SK-N-MC (cell line): ENCODE measurements at regions not wholly inside any gene's neighbourhood (a gene's known extent, or its start where the extent isn't known, plus 50 kb on each side); places are given as distances from the start of the nearest gene placed in this dataset.
"Not testable (repeated sequence)": the region's sequence is repeated elsewhere in the genome, so short reads cannot be mapped to it uniquely, and the experiment has no call there.

ENCODE experiments used
- DNase-seq: peaks from one replicate; pipeline ENCODE4 v3.0.0-alpha.2; 2011; ENCODE audit warnings: low read depth, low spot score
- H3K27ac ChIP-seq: fragments of 200-600 bp; sonication (generic); 2 replicates; pipeline ENCODE4 v1.5.1; 2016; ENCODE audit warnings: mixed run types
- H3K36me3 ChIP-seq: fragments of 200-600 bp; sonication (generic); 2 replicates; pipeline ENCODE4 v1.6.1; 2017; ENCODE audit warnings: antibody characterized with exemption, low read length, mixed read lengths; ENCODE audit not compliant: insufficient read depth
- H3K4me3 ChIP-seq: fragments of 200-600 bp; sonication (generic); 2 replicates; pipeline ENCODE4 v1.5.1; 2016
- H3K9ac ChIP-seq: fragments of 200-600 bp; sonication (generic); 2 replicates; pipeline ENCODE4 v1.8.0; 2017; ENCODE audit warnings: mixed run types, mixed read lengths; ENCODE audit not compliant: insufficient read length
- H3K9me3 ChIP-seq: fragments of 200-600 bp; sonication (generic); 2 replicates; pipeline ENCODE4 v1.6.1; 2017; ENCODE audit warnings: low read depth, mild to moderate bottlenecking, antibody characterized with exemption, low read length, moderate library complexity, mixed read lengths
- EZH2 ChIP-seq: fragments of 200-600 bp; sonication (generic); IDR thresholded peaks from one replicate; pipeline ENCODE4 v1.6.1; 2017; ENCODE audit warnings: antibody characterized with exemption
- FOXP2 ChIP-seq: optimal IDR thresholded peaks from 2 replicates; pipeline ENCODE3; 2011; ENCODE audit warnings: mild to moderate bottlenecking, moderate library complexity; ENCODE audit not compliant: insufficient read depth; ENCODE audit errors: extremely low read length, control extremely low read depth
- POLR2AphosphoS5 ChIP-seq: IDR thresholded peaks from 2 replicates; pipeline ENCODE4 v1.6.1; 2012; ENCODE audit warnings: mild to moderate bottlenecking, low read depth, low read length, borderline replicate concordance

DNA sequence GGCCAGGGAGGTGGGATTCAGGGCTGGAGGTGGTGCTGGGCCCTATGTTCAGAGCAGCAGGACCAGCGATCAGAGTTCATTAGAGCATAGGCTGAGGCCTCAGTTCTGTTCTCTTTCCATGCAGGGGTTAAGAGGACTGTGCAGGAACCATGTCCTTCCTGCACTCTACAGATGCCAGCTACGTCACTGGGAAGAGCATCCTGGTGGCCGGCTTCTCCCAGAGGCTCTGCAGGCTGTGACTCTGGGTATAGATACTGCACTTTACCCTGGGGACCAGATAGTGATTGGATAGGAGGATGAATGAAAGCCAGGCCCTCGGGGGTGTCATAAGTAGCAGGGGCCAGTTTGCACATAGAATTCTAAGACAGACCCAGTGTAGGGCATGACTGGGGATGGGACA, 92.6 kb downstream of the DHRS2 start:
- Histone ChIP-seq H3K36me3 (no peaks in the 10 kb centered on the region), H3K27ac (no peak overlapping the region), H3K9ac (no peak overlapping the region), H3K4me3 (no peak overlapping the region), H3K9me3 (no peaks in the 10 kb centered on the region)
- TF ChIP-seq FOXP2 (no peak), POLR2AphosphoS5 (no peak), EZH2 (no peak)
- DNase-seq: no peak

DNA sequence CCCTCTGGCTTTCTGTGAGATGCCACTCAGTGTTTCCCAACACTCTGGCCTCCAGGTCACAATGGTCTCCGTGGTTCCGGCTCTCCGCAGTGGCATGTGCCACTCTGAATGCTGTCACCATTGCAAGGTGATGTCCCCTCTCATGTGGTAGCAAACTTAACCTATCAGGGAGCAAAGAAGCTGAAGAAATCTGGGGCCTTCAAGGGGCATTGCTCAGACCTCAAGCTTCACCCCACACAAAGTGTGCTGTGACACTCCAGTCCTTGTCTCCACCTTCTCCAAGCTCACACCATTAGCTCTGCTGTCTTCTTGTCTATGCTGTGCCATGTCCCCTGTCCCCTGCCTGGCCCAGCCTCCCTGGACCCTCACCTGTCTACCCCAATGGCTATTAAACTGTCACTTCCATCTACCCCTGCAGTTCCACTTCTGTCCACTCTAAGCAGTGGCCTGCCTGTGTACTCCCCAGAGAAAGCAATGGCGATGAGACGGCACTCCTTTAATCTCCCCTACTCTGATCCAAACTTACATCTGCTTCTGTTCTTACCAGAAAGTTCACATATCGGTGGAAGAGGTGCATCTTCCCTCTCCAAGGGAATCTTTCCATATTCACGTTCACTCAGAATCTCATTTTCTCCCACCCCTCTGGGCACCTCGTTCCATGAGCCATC, 93.7 kb downstream of the DHRS2 start:
- TF ChIP-seq FOXP2: no peak
- Histone ChIP-seq H3K27ac (no peak overlapping the region), H3K9ac (no peak overlapping the region), H3K36me3 (no peaks in the 10 kb centered on the region), H3K9me3 (no peaks in the 10 kb centered on the region), H3K4me3 (no peak overlapping the region)
- DNase-seq: no peak

DNA sequence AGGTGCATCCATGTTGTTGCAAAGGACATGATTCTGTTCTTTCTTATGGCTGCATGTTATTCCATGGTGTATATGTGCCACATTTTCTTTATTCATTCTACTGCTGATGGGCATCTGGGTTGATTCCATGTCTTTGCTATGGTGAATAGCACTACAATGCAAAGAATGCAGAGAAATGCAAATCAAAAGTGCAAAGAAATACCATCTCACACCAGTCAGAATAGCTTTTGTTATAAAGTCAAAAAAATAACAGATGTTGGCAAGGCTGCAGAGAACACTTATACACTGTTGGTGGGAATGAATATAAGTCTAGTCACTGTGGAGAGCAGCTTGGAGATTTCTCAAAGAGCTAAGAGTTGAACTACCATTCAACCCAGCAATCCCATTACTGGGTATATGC, 99.2 kb downstream of the DHRS2 start:
- Histone ChIP-seq H3K36me3 (no peaks in the 10 kb centered on the region), H3K4me3 (no peak overlapping the region), H3K9me3 (no peaks in the 10 kb centered on the region), H3K9ac (no peak overlapping the region), H3K27ac (no peak overlapping the region)
- no peak for TF ChIP-seq POLR2AphosphoS5
- no peak for TF ChIP-seq FOXP2
- TF ChIP-seq EZH2: no peak
- DNase-seq: no peak

DNA sequence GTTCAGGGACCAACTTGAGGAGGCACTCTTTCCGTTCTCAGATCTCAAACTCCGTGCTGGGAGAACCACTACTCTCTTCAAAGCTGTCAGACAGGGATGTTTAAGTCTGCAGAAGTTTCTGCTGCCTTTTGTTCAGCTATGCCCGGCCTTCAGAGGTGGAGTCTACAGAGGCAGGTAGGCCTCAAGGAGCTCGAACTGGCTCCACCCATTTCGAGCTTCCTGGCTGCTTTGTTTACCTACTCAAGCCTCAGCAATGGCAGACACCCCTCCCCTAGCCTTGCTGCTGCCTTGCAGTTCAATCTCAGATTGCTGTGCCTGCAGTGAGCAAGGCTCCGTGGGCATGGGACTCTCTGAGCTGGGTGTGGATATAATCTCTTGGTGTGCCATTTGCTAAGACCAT, 108.2 kb downstream of the DHRS2 start:
- H3K36me3 ChIP-seq, H3K9ac ChIP-seq, DNase-seq, H3K9me3 ChIP-seq, H3K27ac ChIP-seq, H3K4me3 ChIP-seq: not testable (repeated sequence)

DNA sequence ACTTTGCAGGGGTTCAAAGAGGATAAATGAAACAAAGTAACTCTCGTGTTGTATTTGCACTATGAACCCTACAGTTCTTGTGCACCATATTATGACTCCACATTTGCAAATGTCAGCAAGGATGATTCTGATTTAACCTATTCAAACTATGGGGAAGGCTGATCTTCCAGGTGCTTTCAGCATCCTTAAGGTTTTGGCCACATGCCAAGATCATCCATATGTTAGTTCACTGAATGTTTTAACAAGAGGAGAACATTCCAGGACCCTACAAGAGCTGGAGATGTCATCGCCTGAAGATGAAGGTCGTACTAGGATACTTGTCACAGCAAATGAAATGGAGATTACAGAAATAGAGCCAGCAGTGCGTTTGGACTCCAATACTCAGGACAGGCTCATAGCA, 114.2 kb downstream of the DHRS2 start:
- Histone ChIP-seq H3K27ac (no peak overlapping the region), H3K9me3 (no peaks in the 10 kb centered on the region), H3K4me3 (no peak overlapping the region), H3K9ac (no peak overlapping the region), H3K36me3 (no peaks in the 10 kb centered on the region)
- no peak for DNase-seq
- TF ChIP-seq POLR2AphosphoS5 (no peak), EZH2 (no peak), FOXP2 (no peak)

DNA sequence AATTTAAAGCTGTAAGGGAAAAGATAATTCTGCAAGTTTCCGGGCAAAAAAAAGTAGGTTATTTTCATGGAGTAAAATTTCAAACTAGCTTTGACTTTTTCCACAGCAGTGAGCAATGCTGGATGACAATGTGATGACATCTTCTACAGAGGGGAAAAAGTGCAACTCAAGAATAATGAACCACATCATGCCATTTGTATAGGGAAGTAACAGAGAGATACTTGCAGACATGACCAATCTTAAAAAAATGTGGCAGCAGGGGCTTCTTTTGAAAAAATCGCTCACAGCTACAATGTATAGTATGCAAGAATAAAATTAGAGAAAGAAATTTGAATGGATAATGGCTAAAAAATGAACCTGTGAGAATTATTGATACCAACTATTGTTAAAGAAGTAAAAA, 115.5 kb downstream of the DHRS2 start:
- DNase-seq: no peak
- TF ChIP-seq EZH2: no peak
- TF ChIP-seq POLR2AphosphoS5: no peak
- TF ChIP-seq FOXP2: no peak
- Histone ChIP-seq H3K9ac (no peak overlapping the region), H3K9me3 (no peaks in the 10 kb centered on the region), H3K4me3 (no peak overlapping the region), H3K36me3 (no peaks in the 10 kb centered on the region), H3K27ac (no peak overlapping the region)

DNA sequence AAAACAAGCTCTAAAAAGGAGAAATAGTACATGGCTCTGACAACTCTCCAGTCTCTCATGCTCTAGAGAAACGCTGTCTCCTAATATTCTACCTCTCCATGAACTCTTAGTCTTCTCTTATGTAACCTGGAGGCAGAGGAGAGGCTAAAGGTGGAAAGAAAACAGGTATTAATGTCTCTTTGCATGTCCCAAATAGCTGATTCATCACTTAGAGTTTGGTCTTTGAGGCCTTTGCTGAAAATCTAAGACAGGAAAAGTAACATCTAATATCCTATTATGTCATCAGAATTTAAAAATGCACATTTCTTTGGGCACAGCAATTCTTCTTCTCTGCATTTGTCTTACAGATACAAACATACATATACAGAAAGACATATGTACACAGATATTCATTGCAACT, 127.2 kb downstream of the DHRS2 start:
- TF ChIP-seq EZH2 (no peak), FOXP2 (no peak), POLR2AphosphoS5 (no peak)
- no peaks in the 10 kb centered on the region for H3K36me3 ChIP-seq
- no peaks in the 10 kb centered on the region for H3K9me3 ChIP-seq
- no peak overlapping the region for H3K4me3 ChIP-seq
- no peak for DNase-seq
- H3K27ac ChIP-seq: no peak overlapping the region
- no peak overlapping the region for H3K9ac ChIP-seq

DNA sequence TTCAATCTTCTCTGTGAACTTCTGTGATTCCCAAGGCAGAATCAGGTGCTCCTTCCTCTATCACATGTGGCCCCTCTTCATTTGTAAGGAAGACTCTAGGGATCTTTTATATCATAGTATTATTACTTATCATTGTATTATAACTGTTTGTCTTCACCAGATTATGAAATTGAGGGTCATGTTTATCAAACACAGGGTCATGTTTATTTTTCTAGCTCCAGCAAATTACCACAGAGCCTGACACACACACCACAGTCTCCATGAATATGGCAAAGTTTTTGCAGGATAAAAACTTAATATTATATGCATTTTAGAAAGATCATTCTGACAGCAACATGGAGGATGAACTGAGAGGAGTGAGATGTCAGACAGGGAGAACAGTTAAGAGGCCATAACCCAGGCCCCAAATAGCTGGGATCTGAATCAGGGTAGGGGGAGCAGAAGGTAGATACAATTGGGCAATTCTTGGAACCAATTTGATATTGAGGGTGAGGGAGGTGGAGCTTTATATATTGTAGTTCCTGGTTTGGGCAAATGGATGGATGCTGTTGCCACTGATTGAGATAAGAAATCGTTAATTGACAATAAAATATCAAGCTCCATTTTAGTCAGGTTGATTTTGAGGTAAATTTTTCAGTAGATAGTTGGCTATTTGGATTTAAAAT, 130.7 kb downstream of the DHRS2 start:
- Histone ChIP-seq H3K9me3 (no peaks in the 10 kb centered on the region), H3K4me3 (no peak overlapping the region), H3K27ac (no peak overlapping the region), H3K9ac (no peak overlapping the region), H3K36me3 (no peaks in the 10 kb centered on the region)
- DNase-seq: no peak
- no peak for TF ChIP-seq POLR2AphosphoS5
- TF ChIP-seq EZH2: no peak
- TF ChIP-seq FOXP2: no peak

DNA sequence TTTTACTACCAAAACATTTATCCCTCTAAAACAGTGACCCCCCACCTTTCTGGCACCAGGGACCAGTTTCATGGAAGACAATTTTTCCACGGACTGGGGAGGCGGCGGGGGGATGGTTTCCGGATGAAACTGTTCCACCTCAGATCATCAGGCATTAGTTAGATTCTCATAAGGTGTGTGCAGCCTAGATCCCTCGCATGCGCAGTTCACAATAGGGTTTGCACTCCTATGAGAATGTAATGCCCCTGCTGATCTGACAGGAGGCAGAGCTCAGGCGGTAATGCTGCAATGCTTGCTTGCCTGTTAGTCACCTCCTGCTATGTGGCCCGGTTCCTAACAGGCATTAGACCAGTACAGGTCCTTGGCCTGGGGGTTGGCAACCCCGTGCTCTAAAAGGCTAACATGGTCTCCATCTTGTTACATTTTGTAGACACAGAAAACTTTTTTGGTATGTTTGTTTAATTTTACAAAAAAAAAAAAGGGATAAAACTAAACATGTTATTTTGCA, 133.1 kb downstream of the DHRS2 start:
- H3K4me3 ChIP-seq, H3K36me3 ChIP-seq, H3K9me3 ChIP-seq, DNase-seq, H3K27ac ChIP-seq, H3K9ac ChIP-seq: not testable (repeated sequence)
